ENCODE measurements at regions not wholly inside any gene's neighbourhood (a gene's known extent, or its start where the extent isn't known, plus 50 kb on each side); places are given as distances from the start of the nearest gene placed in this dataset.
"Not testable (repeated sequence)": the region's sequence is repeated elsewhere in the genome, so short reads cannot be mapped to it uniquely, and the experiment has no call there.

GRCh38 chr5:68021916-68022315 lies 193.6 kb upstream of the PIK3R1 start (continued):
- no peak for TF ChIP-seq YY1 (IDR thresholded peaks at IDR 0.05; ENCODE audit: low read depth)
- no peak for TF ChIP-seq EZH2phosphoT487 (IDR thresholded peaks at IDR 0.05; ENCODE audit: borderline replicate concordance, low read depth)
- TF ChIP-seq USF1 (IDR thresholded peaks at IDR 0.05; ENCODE audit: borderline replicate concordance, low read depth): no peak
- TF ChIP-seq RCOR1 (IDR thresholded peaks at IDR 0.05; ENCODE audit: low read length): no peak
- no peak for TF ChIP-seq RAD21 (IDR thresholded peaks at IDR 0.05; ENCODE audit: low read length)
- TF ChIP-seq TCF12 (IDR thresholded peaks at IDR 0.05): no peak
- TF ChIP-seq USF2 (IDR thresholded peaks at IDR 0.05; ENCODE audit: borderline replicate concordance, low read depth, low read length): no peak
- TF ChIP-seq MEF2A (IDR thresholded peaks at IDR 0.05; ENCODE audit: borderline replicate concordance, low read depth): no peak

- Histone ChIP-seq H3K4me3 (ENCODE audit: low read depth in 2 of 2, low read length in 1 of 2) (no peak overlapping the region), H3F3A (replicated peaks; ENCODE audit: insufficient read depth) (no peaks in the 10 kb centered on the region), H3K27me3 (ENCODE audit: insufficient read depth) (no peaks in the 10 kb centered on the region), H4K20me1 (ENCODE audit: insufficient read depth) (no peaks in the 10 kb centered on the region), H3K4me1 (ENCODE audit: control insufficient read depth in 1 of 2, insufficient read depth in 2 of 2, low read depth in 1 of 2, low read length in 1 of 2) (peaks cover 0 to under 1% of the 10 kb centered on the region in 2 experiments; a peak in 1 of 4 replicates), H3K9ac (no peak overlapping the region), H3K27ac (ENCODE audit: low read depth in 2 of 2, low read length in 1 of 2) (no peak overlapping the region), H3K9me3 (no peaks in the 10 kb centered on the region), H3K4me2 (no peak overlapping the region), H3K9me2 (no peaks in the 10 kb centered on the region), H3K79me2 (ENCODE audit: insufficient read depth) (no peaks in the 10 kb centered on the region), H2AFZ (ENCODE audit: low read depth) (no peak overlapping the region), H3K36me3 (replicated peaks in 1 of 2; ENCODE audit: control insufficient read depth in 1 of 2, insufficient read depth in 2 of 2, low read length in 1 of 2) (no peaks in the 10 kb centered on the region)
- TF ChIP-seq MEF2A (IDR thresholded peaks at IDR 0.05; ENCODE audit: borderline replicate concordance, low read depth) (no peak), REST (IDR thresholded peaks at IDR 0.05; ENCODE audit: low read depth, low read length) (no peak), IRF3 (IDR thresholded peaks at IDR 0.05; ENCODE audit: low read depth, low read length) (no peak), NRF1 (IDR thresholded peaks at IDR 0.05; ENCODE audit: low read depth, low read length) (no peak)
- no peak for DNase-seq
- POLR2A ChIA-PET: no interaction called here
- 96% methylated on average over 2 of the region's 2 CpGs for WGBS (ENCODE audit: low lambda C conversion rate)
- CTCF ChIA-PET: no interaction called here
Observed at GRCh38 chr5:68021227-68021626, 194.3 kb upstream of the PIK3R1 start.

- H3K27me3 ChIP-seq (ENCODE audit: insufficient read depth); H3K4me3 ChIP-seq (ENCODE audit: low read depth in 2 of 2, low read length in 1 of 2); H2AFZ ChIP-seq (ENCODE audit: low read depth); H4K20me1 ChIP-seq (ENCODE audit: insufficient read depth); H3K36me3 ChIP-seq (replicated peaks in 1 of 2; ENCODE audit: control insufficient read depth in 1 of 2, insufficient read depth in 2 of 2, low read length in 1 of 2); H3K9me3 ChIP-seq; H3F3A ChIP-seq (replicated peaks; ENCODE audit: insufficient read depth); H3K9me2 ChIP-seq; H3K79me2 ChIP-seq (ENCODE audit: insufficient read depth); H3K9ac ChIP-seq; H3K4me1 ChIP-seq (ENCODE audit: control insufficient read depth in 1 of 2, insufficient read depth in 2 of 2, low read depth in 1 of 2, low read length in 1 of 2); CTCF ChIA-PET; H3K4me2 ChIP-seq; POLR2A ChIA-PET; H3K27ac ChIP-seq (ENCODE audit: low read depth in 2 of 2, low read length in 1 of 2); DNase-seq: not testable (repeated sequence)
- 98% methylated on average over 9 of the region's 41 CpGs for WGBS (ENCODE audit: low lambda C conversion rate)
Observed at GRCh38 chr5:68020461-68020969, 195.0 kb upstream of the PIK3R1 start.
